ENCODE measurements at regions not wholly inside any gene's neighbourhood (a gene's known extent, or its start where the extent isn't known, plus 50 kb on each side); places are given as distances from the start of the nearest gene placed in this dataset.

GRCh38 chr4:116018831-116019230 is 905.4 kb upstream of the NDST4 start:
- Histone ChIP-seq H3K79me2 (ENCODE audit: low read length) (no peaks in the 10 kb centered on the region), H3K4me2 (ENCODE audit: low read depth, low read length) (no peak overlapping the region), H3F3A (ENCODE audit: insufficient read depth, low read length) (no peaks in the 10 kb centered on the region), H3K27me3 (replicated peaks; ENCODE audit: insufficient read depth, low read length) (no peaks in the 10 kb centered on the region), H3K27ac (ENCODE audit: low read length) (no peak overlapping the region), H3K9me2 (replicated peaks; ENCODE audit: insufficient read depth, low read length) (no peaks in the 10 kb centered on the region), H4K20me1 (ENCODE audit: insufficient read depth, low read length) (no peaks in the 10 kb centered on the region), H3K9ac (ENCODE audit: low read length) (no peak overlapping the region), H3K4me3 (ENCODE audit: low read length) (no peak overlapping the region), H3K36me3 (replicated peaks; ENCODE audit: insufficient read depth, low read length) (no peaks in the 10 kb centered on the region), H3K4me1 (ENCODE audit: low read length) (peaks cover 8% of the 10 kb centered on the region; the same call in 1 of the 2 replicates), H3K9me3 (replicated peaks; ENCODE audit: insufficient read depth, low read length) (no peaks in the 10 kb centered on the region), H2AFZ (ENCODE audit: low read length) (no peak overlapping the region)
- TF ChIP-seq EZH2phosphoT487 (IDR thresholded peaks at IDR 0.05; ENCODE audit: low read length) (no peak), CTCF (IDR thresholded peaks at IDR 0.05; ENCODE audit: low read length) (no peak), EZH2 (optimal IDR thresholded peaks at IDR 0.05; ENCODE audit: low read depth, low read length) (no peak)
- no peak for DNase-seq

GRCh38 chr4:116016201-116016600 is 902.8 kb upstream of the NDST4 start:
- no peak for TF ChIP-seq EZH2phosphoT487 (IDR thresholded peaks at IDR 0.05; ENCODE audit: low read length)
- TF ChIP-seq EZH2 (optimal IDR thresholded peaks at IDR 0.05; ENCODE audit: low read depth, low read length) = no peak
- no peak for TF ChIP-seq CTCF (IDR thresholded peaks at IDR 0.05; ENCODE audit: low read length)
- Histone ChIP-seq H3K9me3 (replicated peaks; ENCODE audit: insufficient read depth, low read length) (no peaks in the 10 kb centered on the region), H3K4me3 (ENCODE audit: low read length) (peak overlapping the region; percentile 39)

GRCh38 chr4:116015549-116015948 is 902.1 kb upstream of the NDST4 start:
- Histone ChIP-seq H3K4me3 (ENCODE audit: low read length) (no peak overlapping the region), H3K4me1 (ENCODE audit: low read length) (peaks cover 8% of the 10 kb centered on the region; the same call in 1 of the 2 replicates), H3K36me3 (replicated peaks; ENCODE audit: insufficient read depth, low read length) (no peaks in the 10 kb centered on the region), H3F3A (ENCODE audit: insufficient read depth, low read length) (no peaks in the 10 kb centered on the region), H3K9ac (ENCODE audit: low read length) (no peak overlapping the region), H3K27me3 (replicated peaks; ENCODE audit: insufficient read depth, low read length) (no peaks in the 10 kb centered on the region), H3K27ac (ENCODE audit: low read length) (no peak overlapping the region), H3K9me3 (replicated peaks; ENCODE audit: insufficient read depth, low read length) (no peaks in the 10 kb centered on the region), H2AFZ (ENCODE audit: low read length) (0 out of 2 replicates have a peak overlapping the region, but pooled peaks have one; percentile 62), H4K20me1 (ENCODE audit: insufficient read depth, low read length) (no peaks in the 10 kb centered on the region), H3K9me2 (replicated peaks; ENCODE audit: insufficient read depth, low read length) (no peaks in the 10 kb centered on the region), H3K79me2 (ENCODE audit: low read length) (no peaks in the 10 kb centered on the region), H3K4me2 (ENCODE audit: low read depth, low read length) (no peak overlapping the region)
- no peak for TF ChIP-seq CTCF (IDR thresholded peaks at IDR 0.05; ENCODE audit: low read length)
- TF ChIP-seq EZH2phosphoT487 (IDR thresholded peaks at IDR 0.05; ENCODE audit: low read length) = no peak
- TF ChIP-seq EZH2 (optimal IDR thresholded peaks at IDR 0.05; ENCODE audit: low read depth, low read length) = no peak
- DNase-seq = no peak

More at GRCh38 chr4:116016201-116016600, 902.8 kb upstream of the NDST4 start:
- H3K79me2 ChIP-seq (ENCODE audit: low read length) = no peaks in the 10 kb centered on the region
- H2AFZ ChIP-seq (ENCODE audit: low read length) = peak overlapping the region; percentile 62
- no peaks in the 10 kb centered on the region for H3F3A ChIP-seq (ENCODE audit: insufficient read depth, low read length)
- H3K36me3 ChIP-seq (replicated peaks; ENCODE audit: insufficient read depth, low read length) = no peaks in the 10 kb centered on the region
- no peaks in the 10 kb centered on the region for H3K9me2 ChIP-seq (replicated peaks; ENCODE audit: insufficient read depth, low read length)
- H4K20me1 ChIP-seq (ENCODE audit: insufficient read depth, low read length) = no peaks in the 10 kb centered on the region
- H3K27me3 ChIP-seq (replicated peaks; ENCODE audit: insufficient read depth, low read length) = no peaks in the 10 kb centered on the region
- peaks cover 8% of the 10 kb centered on the region; the same call in 1 of the 2 replicates for H3K4me1 ChIP-seq (ENCODE audit: low read length)
- peak; percentile 54 for DNase-seq
- H3K4me2 ChIP-seq (ENCODE audit: low read depth, low read length) = peak overlapping the region; percentile 63
- 0 out of 2 replicates have a peak overlapping the region, but pooled peaks have one; percentile 12 for H3K9ac ChIP-seq (ENCODE audit: low read length)
- peak overlapping the region; percentile 26; the same call in 1 of the 2 replicates for H3K27ac ChIP-seq (ENCODE audit: low read length)

Measured in MM.1S (cell line).